ENCODE measurements at regions not wholly inside any gene's neighbourhood (a gene's known extent, or its start where the extent isn't known, plus 50 kb on each side); places are given as distances from the start of the nearest gene placed in this dataset.

GRCh38 chr11:28679795-28680468, 571.7 kb downstream of the METTL15 start:
- Mint-ChIP-seq H3K9me3 (no peaks in the 10 kb centered on the region), H3K27ac (ENCODE audit: unreplicated experiment) (no peak overlapping the region), H3K27me3 (ENCODE audit: low read depth) (no peaks in the 10 kb centered on the region), H3K4me1 (no peaks in the 10 kb centered on the region), H3K36me3 (ENCODE audit: low read depth) (no peaks in the 10 kb centered on the region), H3K4me3 (no peak overlapping the region)
- DNase-seq (ENCODE audit: low read depth, low spot score): no peak
- TF ChIP-seq CTCF (conservative IDR thresholded peaks at IDR 0.05): no peak

GRCh38 chr11:28677721-28678120, 569.5 kb downstream of the METTL15 start:
- Mint-ChIP-seq H3K27ac (ENCODE audit: unreplicated experiment) (no peak overlapping the region), H3K4me1 (no peaks in the 10 kb centered on the region)

GRCh38 chr11:28675183-28675582, 567.0 kb downstream of the METTL15 start:
- H3K36me3 Mint-ChIP-seq (ENCODE audit: low read depth): no peaks in the 10 kb centered on the region
- H3K4me3 Mint-ChIP-seq: no peak overlapping the region
- H3K27me3 Mint-ChIP-seq (ENCODE audit: low read depth): no peaks in the 10 kb centered on the region
- H3K4me1 Mint-ChIP-seq: no peaks in the 10 kb centered on the region
- H3K9me3 Mint-ChIP-seq: no peaks in the 10 kb centered on the region
- DNase-seq (ENCODE audit: low read depth, low spot score): no peak
- no peak for TF ChIP-seq CTCF (conservative IDR thresholded peaks at IDR 0.05)
- H3K27ac Mint-ChIP-seq (ENCODE audit: unreplicated experiment): no peak overlapping the region

More at GRCh38 chr11:28677721-28678120, 569.5 kb downstream of the METTL15 start:
- H3K36me3 Mint-ChIP-seq (ENCODE audit: low read depth): no peaks in the 10 kb centered on the region
- TF ChIP-seq CTCF (conservative IDR thresholded peaks at IDR 0.05): no peak
- H3K4me3 Mint-ChIP-seq: no peak overlapping the region
- no peak for DNase-seq (ENCODE audit: low read depth, low spot score)
- no peaks in the 10 kb centered on the region for H3K9me3 Mint-ChIP-seq
- no peaks in the 10 kb centered on the region for H3K27me3 Mint-ChIP-seq (ENCODE audit: low read depth)

GRCh38 chr11:28674433-28675103, 566.4 kb downstream of the METTL15 start:
- Mint-ChIP-seq H3K36me3 (ENCODE audit: low read depth) (no peaks in the 10 kb centered on the region), H3K27me3 (ENCODE audit: low read depth) (no peaks in the 10 kb centered on the region), H3K9me3 (no peaks in the 10 kb centered on the region), H3K4me1 (no peaks in the 10 kb centered on the region), H3K4me3 (no peak overlapping the region), H3K27ac (ENCODE audit: unreplicated experiment) (no peak overlapping the region)
- DNase-seq (ENCODE audit: low read depth, low spot score): peak; percentile 5
- TF ChIP-seq CTCF (conservative IDR thresholded peaks at IDR 0.05): peak; percentile 54

GRCh38 chr11:28673691-28674432, 565.7 kb downstream of the METTL15 start:
- Mint-ChIP-seq H3K36me3 (ENCODE audit: low read depth) (no peaks in the 10 kb centered on the region), H3K9me3 (no peaks in the 10 kb centered on the region), H3K4me1 (no peaks in the 10 kb centered on the region), H3K27ac (ENCODE audit: unreplicated experiment) (no peak overlapping the region), H3K27me3 (ENCODE audit: low read depth) (no peaks in the 10 kb centered on the region), H3K4me3 (no peak overlapping the region)
- no peak for DNase-seq (ENCODE audit: low read depth, low spot score)
- no peak for TF ChIP-seq CTCF (conservative IDR thresholded peaks at IDR 0.05)
